ENCODE measurements at regions not wholly inside any gene's neighbourhood (a gene's known extent, or its start where the extent isn't known, plus 50 kb on each side); places are given as distances from the start of the nearest gene placed in this dataset.
"Not testable (repeated sequence)": the region's sequence is repeated elsewhere in the genome, so short reads cannot be mapped to it uniquely, and the experiment has no call there.

- no peak overlapping the region for H3K4me3 Mint-ChIP-seq
- DNase-seq (ENCODE audit: low spot score), result no peak
- H3K4me1 Mint-ChIP-seq (ENCODE audit: low read depth in 2 of 2), result no peaks in the 10 kb centered on the region
- no peak overlapping the region for H3K27ac Mint-ChIP-seq
- H3K36me3 Mint-ChIP-seq, result no peaks in the 10 kb centered on the region
- H3K9me3 Mint-ChIP-seq, result no peaks in the 10 kb centered on the region
- no peaks in the 10 kb centered on the region for H3K27me3 Mint-ChIP-seq
- ATAC-seq, result no peak
These were observed 210.8 kb downstream of the CGGBP1 start for GRCh38 chr3:87848003-87848402.

GRCh38 chr3:87837076-87837475 is 221.7 kb downstream of the CGGBP1 start:
- Mint-ChIP-seq H3K27ac (no peak overlapping the region), H3K9me3 (peaks cover 5% of the 10 kb centered on the region)
- ATAC-seq, result no peak

GRCh38 chr3:87836026-87836425 is 222.8 kb downstream of the CGGBP1 start:
- Mint-ChIP-seq H3K27ac (no peak overlapping the region), H3K27me3 (no peaks in the 10 kb centered on the region), H3K9me3 (peaks cover 5% of the 10 kb centered on the region), H3K4me3 (no peak overlapping the region), H3K4me1 (ENCODE audit: low read depth in 2 of 2) (no peaks in the 10 kb centered on the region), H3K36me3 (peaks cover 5% of the 10 kb centered on the region)
- ATAC-seq (no peak), DNase-seq (ENCODE audit: low spot score) (no peak)

More at GRCh38 chr3:87837076-87837475, 221.7 kb downstream of the CGGBP1 start:
- no peaks in the 10 kb centered on the region for H3K27me3 Mint-ChIP-seq
- no peak overlapping the region for H3K4me3 Mint-ChIP-seq
- H3K36me3 Mint-ChIP-seq, result peaks cover 5% of the 10 kb centered on the region
- H3K4me1 Mint-ChIP-seq (ENCODE audit: low read depth in 2 of 2), result no peaks in the 10 kb centered on the region
- DNase-seq (ENCODE audit: low spot score), result no peak

GRCh38 chr3:87835236-87835635 is 223.6 kb downstream of the CGGBP1 start:
- H3K27me3 Mint-ChIP-seq, result no peaks in the 10 kb centered on the region
- DNase-seq (ENCODE audit: low spot score), result no peak
- no peak overlapping the region for H3K4me3 Mint-ChIP-seq
- H3K36me3 Mint-ChIP-seq, result peaks cover 5% of the 10 kb centered on the region
- peaks cover 5% of the 10 kb centered on the region for H3K9me3 Mint-ChIP-seq
- H3K4me1 Mint-ChIP-seq (ENCODE audit: low read depth in 2 of 2), result no peaks in the 10 kb centered on the region
- ATAC-seq, result no peak
- H3K27ac Mint-ChIP-seq, result no peak overlapping the region

GRCh38 chr3:87834327-87834726 is 224.5 kb downstream of the CGGBP1 start:
- H3K27ac Mint-ChIP-seq, result no peak overlapping the region
- ATAC-seq (no peak), DNase-seq (ENCODE audit: low spot score) (no peak)
- no peak overlapping the region for H3K4me3 Mint-ChIP-seq
- no peaks in the 10 kb centered on the region for H3K27me3 Mint-ChIP-seq
- peaks cover 2% of the 10 kb centered on the region for H3K9me3 Mint-ChIP-seq
- H3K4me1 Mint-ChIP-seq (ENCODE audit: low read depth in 2 of 2), result no peaks in the 10 kb centered on the region
- H3K36me3 Mint-ChIP-seq, result no peaks in the 10 kb centered on the region

- no peak for ATAC-seq
- H3K27me3 Mint-ChIP-seq, result no peaks in the 10 kb centered on the region
These were observed 225.8 kb downstream of the CGGBP1 start for GRCh38 chr3:87833039-87833377.

GRCh38 chr3:87828046-87828445 is 230.8 kb downstream of the CGGBP1 start:
- H3K27me3 Mint-ChIP-seq, result no peaks in the 10 kb centered on the region
- no peak overlapping the region for H3K27ac Mint-ChIP-seq
- no peak for DNase-seq (ENCODE audit: low spot score)
- no peaks in the 10 kb centered on the region for H3K4me1 Mint-ChIP-seq (ENCODE audit: low read depth in 2 of 2)
- no peak overlapping the region for H3K4me3 Mint-ChIP-seq
- H3K36me3 Mint-ChIP-seq, result peaks cover 4% of the 10 kb centered on the region
- ATAC-seq, result no peak
- H3K9me3 Mint-ChIP-seq, result no peaks in the 10 kb centered on the region

More at GRCh38 chr3:87833039-87833377, 225.8 kb downstream of the CGGBP1 start:
- no peak overlapping the region for H3K27ac Mint-ChIP-seq
- no peak for DNase-seq (ENCODE audit: low spot score)
- no peaks in the 10 kb centered on the region for H3K36me3 Mint-ChIP-seq
- no peaks in the 10 kb centered on the region for H3K4me1 Mint-ChIP-seq (ENCODE audit: low read depth in 2 of 2)
- H3K4me3 Mint-ChIP-seq, result no peak overlapping the region
- H3K9me3 Mint-ChIP-seq, result no peaks in the 10 kb centered on the region

GRCh38 chr3:87822563-87822962 is 236.2 kb downstream of the CGGBP1 start:
- H3K36me3 Mint-ChIP-seq, result peaks cover 4% of the 10 kb centered on the region
- no peaks in the 10 kb centered on the region for H3K4me1 Mint-ChIP-seq (ENCODE audit: low read depth in 2 of 2)
- no peak for ATAC-seq
- no peak overlapping the region for H3K27ac Mint-ChIP-seq
- DNase-seq (ENCODE audit: low spot score), result no peak
- no peaks in the 10 kb centered on the region for H3K27me3 Mint-ChIP-seq
- no peaks in the 10 kb centered on the region for H3K9me3 Mint-ChIP-seq
- no peak overlapping the region for H3K4me3 Mint-ChIP-seq

GRCh38 chr3:87813503-87813902 is 245.3 kb downstream of the CGGBP1 start:
- not testable (repeated sequence) for H3K36me3 Mint-ChIP-seq; H3K27ac Mint-ChIP-seq; H3K27me3 Mint-ChIP-seq; ATAC-seq; DNase-seq (ENCODE audit: low spot score); H3K4me3 Mint-ChIP-seq; H3K9me3 Mint-ChIP-seq; H3K4me1 Mint-ChIP-seq (ENCODE audit: low read depth in 2 of 2)

GRCh38 chr3:87811953-87812352 is 246.9 kb downstream of the CGGBP1 start:
- H3K27me3 Mint-ChIP-seq, result no peaks in the 10 kb centered on the region
- H3K4me3 Mint-ChIP-seq, result no peak overlapping the region
- H3K27ac Mint-ChIP-seq, result no peak overlapping the region
- H3K4me1 Mint-ChIP-seq (ENCODE audit: low read depth in 2 of 2), result peaks cover 0 to under 1% of the 10 kb centered on the region in 2 donors
- no peak for ATAC-seq
- no peaks in the 10 kb centered on the region for H3K36me3 Mint-ChIP-seq
- H3K9me3 Mint-ChIP-seq, result no peaks in the 10 kb centered on the region
- DNase-seq (ENCODE audit: low spot score), result no peak

GRCh38 chr3:87810452-87811016 is 248.3 kb downstream of the CGGBP1 start:
- ATAC-seq (no peak), DNase-seq (ENCODE audit: low spot score) (no peak)
- Mint-ChIP-seq H3K27ac (no peak overlapping the region), H3K4me1 (ENCODE audit: low read depth in 2 of 2) (peaks cover 3 to 9% of the 10 kb centered on the region in 2 donors), H3K9me3 (no peaks in the 10 kb centered on the region), H3K36me3 (no peaks in the 10 kb centered on the region), H3K27me3 (no peaks in the 10 kb centered on the region), H3K4me3 (no peak overlapping the region)

GRCh38 chr3:87805670-87806069 is 253.1 kb downstream of the CGGBP1 start:
- Mint-ChIP-seq H3K9me3 (no peaks in the 10 kb centered on the region), H3K4me1 (ENCODE audit: low read depth in 2 of 2) (peaks cover 3 to 9% of the 10 kb centered on the region in 2 donors), H3K36me3 (no peaks in the 10 kb centered on the region), H3K27me3 (no peaks in the 10 kb centered on the region), H3K4me3 (no peak overlapping the region), H3K27ac (no peak overlapping the region)
- no peak for DNase-seq (ENCODE audit: low spot score)
- ATAC-seq, result no peak

- H3K27me3 Mint-ChIP-seq, result peaks cover 9 to 18% of the 10 kb centered on the region in 2 donors
- no peaks in the 10 kb centered on the region for H3K36me3 Mint-ChIP-seq
- ATAC-seq (no peak), DNase-seq (ENCODE audit: low spot score) (no peak)
- peaks cover 0 to 15% of the 10 kb centered on the region in 2 donors for H3K4me1 Mint-ChIP-seq (ENCODE audit: low read depth in 2 of 2)
- H3K4me3 Mint-ChIP-seq, result no peak overlapping the region
- no peak overlapping the region for H3K27ac Mint-ChIP-seq
- H3K9me3 Mint-ChIP-seq, result no peaks in the 10 kb centered on the region
These were observed 257.4 kb downstream of the CGGBP1 start for GRCh38 chr3:87801409-87801808.

GRCh38 chr3:87800516-87800915 is 258.3 kb downstream of the CGGBP1 start:
- no peak for ATAC-seq
- no peak for DNase-seq (ENCODE audit: low spot score)
- Mint-ChIP-seq H3K4me1 (ENCODE audit: low read depth in 2 of 2) (peaks cover 5 to 19% of the 10 kb centered on the region in 2 donors), H3K4me3 (no peak overlapping the region), H3K27me3 (peaks cover 15 to 26% of the 10 kb centered on the region in 2 donors), H3K27ac (no peak overlapping the region), H3K9me3 (no peaks in the 10 kb centered on the region), H3K36me3 (peaks cover 6% of the 10 kb centered on the region)

- Mint-ChIP-seq H3K4me3 (no peak overlapping the region), H3K9me3 (no peaks in the 10 kb centered on the region), H3K27ac (no peak overlapping the region), H3K36me3 (peaks cover 6% of the 10 kb centered on the region), H3K27me3 (peaks cover 20 to 28% of the 10 kb centered on the region in 2 donors), H3K4me1 (ENCODE audit: low read depth in 2 of 2) (peaks cover 5 to 19% of the 10 kb centered on the region in 2 donors)
- no peak for DNase-seq (ENCODE audit: low spot score)
- ATAC-seq, result no peak
These were observed 260.2 kb downstream of the CGGBP1 start for GRCh38 chr3:87798567-87798947.
